Nephron progenitor cell (in vitro differentiated cells): ENCODE measurements at regions not wholly inside any gene's neighbourhood (a gene's known extent, or its start where the extent isn't known, plus 50 kb on each side); places are given as distances from the start of the nearest gene placed in this dataset.
"Not testable (repeated sequence)": the region's sequence is repeated elsewhere in the genome, so short reads cannot be mapped to it uniquely, and the experiment has no call there.

ENCODE experiments used
- DNase-seq: peaks from one replicate; pipeline ENCODE4 v3.0.0; 2021
- H3K27ac Mint-ChIP-seq: 2 replicates; pipeline ENCODE4 v1.8.0; 2021; ENCODE audit warnings: mild to moderate bottlenecking, moderate library complexity, mixed read lengths
- H3K27me3 Mint-ChIP-seq: 2 replicates; pipeline ENCODE4 v1.8.0; 2021; ENCODE audit warnings: mild to moderate bottlenecking, low read depth, mixed read lengths; ENCODE audit not compliant: poor library complexity
- H3K36me3 Mint-ChIP-seq: 2 replicates; pipeline ENCODE4 v1.8.0; 2021; ENCODE audit warnings: low read depth, mixed read lengths
- H3K4me1 Mint-ChIP-seq: 2 replicates; pipeline ENCODE4 v1.8.0; 2021; ENCODE audit warnings: mixed read lengths
- H3K4me3 Mint-ChIP-seq: 2 replicates; pipeline ENCODE4 v1.8.0; 2021; ENCODE audit warnings: mild to moderate bottlenecking, moderate library complexity, mixed read lengths
- H3K9me3 Mint-ChIP-seq: 2 replicates; pipeline ENCODE4 v1.8.0; 2021; ENCODE audit warnings: mild to moderate bottlenecking, moderate library complexity, mixed read lengths
- CTCF ChIP-seq: fragments of 200-600 bp; sonication (generic); IDR thresholded peaks from 2 replicates; pipeline ENCODE4 v1.5.0; 2021; ENCODE audit warnings: antibody characterized with exemption

GRCh38 chr4:127379499-127379898, 253.3 kb upstream of the INTU start:
- Mint-ChIP-seq H3K27ac (no peak overlapping the region), H3K4me3 (no peak overlapping the region), H3K9me3 (peaks cover 13% of the 10 kb centered on the region), H3K27me3 (no peaks in the 10 kb centered on the region), H3K4me1 (no peaks in the 10 kb centered on the region), H3K36me3 (peaks cover 6% of the 10 kb centered on the region)
- no peak for TF ChIP-seq CTCF
- no peak for DNase-seq

- H3K36me3 Mint-ChIP-seq, DNase-seq, H3K4me3 Mint-ChIP-seq, H3K27me3 Mint-ChIP-seq, H3K4me1 Mint-ChIP-seq, H3K27ac Mint-ChIP-seq: not testable (repeated sequence)
- H3K9me3 Mint-ChIP-seq: peaks cover 13% of the 10 kb centered on the region
Measured at GRCh38 chr4:127379948-127380347, 252.8 kb upstream of the INTU start.

- Mint-ChIP-seq H3K27ac (no peak overlapping the region), H3K27me3 (no peaks in the 10 kb centered on the region), H3K4me1 (no peaks in the 10 kb centered on the region), H3K9me3 (peaks cover 13% of the 10 kb centered on the region), H3K36me3 (peaks cover 6% of the 10 kb centered on the region), H3K4me3 (no peak overlapping the region)
- no peak for TF ChIP-seq CTCF
- no peak for DNase-seq
Measured at GRCh38 chr4:127383666-127384065, 249.1 kb upstream of the INTU start.

GRCh38 chr4:127394516-127394915, 238.2 kb upstream of the INTU start:
- no peak for DNase-seq
- no peak overlapping the region for H3K27ac Mint-ChIP-seq
- H3K9me3 Mint-ChIP-seq: no peaks in the 10 kb centered on the region
- no peak overlapping the region for H3K4me3 Mint-ChIP-seq
- no peaks in the 10 kb centered on the region for H3K27me3 Mint-ChIP-seq
- no peaks in the 10 kb centered on the region for H3K4me1 Mint-ChIP-seq
- TF ChIP-seq CTCF: no peak
- no peaks in the 10 kb centered on the region for H3K36me3 Mint-ChIP-seq

GRCh38 chr4:127400276-127400675, 232.5 kb upstream of the INTU start:
- TF ChIP-seq CTCF: no peak
- H3K36me3 Mint-ChIP-seq: no peaks in the 10 kb centered on the region
- no peaks in the 10 kb centered on the region for H3K27me3 Mint-ChIP-seq
- peaks cover 6% of the 10 kb centered on the region for H3K4me1 Mint-ChIP-seq
- H3K9me3 Mint-ChIP-seq: no peaks in the 10 kb centered on the region
- no peak overlapping the region for H3K27ac Mint-ChIP-seq
- no peak for DNase-seq
- H3K4me3 Mint-ChIP-seq: no peak overlapping the region

GRCh38 chr4:127400731-127401346, 231.9 kb upstream of the INTU start:
- H3K36me3 Mint-ChIP-seq: no peaks in the 10 kb centered on the region
- H3K27ac Mint-ChIP-seq: no peak overlapping the region
- peaks cover 6% of the 10 kb centered on the region for H3K4me1 Mint-ChIP-seq
- peak; percentile 68 for TF ChIP-seq CTCF
- H3K9me3 Mint-ChIP-seq: no peaks in the 10 kb centered on the region
- H3K27me3 Mint-ChIP-seq: no peaks in the 10 kb centered on the region
- no peak overlapping the region for H3K4me3 Mint-ChIP-seq
- DNase-seq: peak; percentile 67
